HL-60 (cell line): ENCODE measurements at regions not wholly inside any gene's neighbourhood (a gene's known extent, or its start where the extent isn't known, plus 50 kb on each side); places are given as distances from the start of the nearest gene placed in this dataset.

Source experiments
- GABPA ChIP-seq: IDR thresholded peaks from 2 replicates; pipeline ENCODE4 v1.6.1; 2012; ENCODE audit warnings: low read depth
- POLR2AphosphoS5 ChIP-seq: IDR thresholded peaks from 2 replicates; pipeline ENCODE4 v1.6.1; 2012; ENCODE audit warnings: low read depth
- SPI1 ChIP-seq: IDR thresholded peaks from 2 replicates; pipeline ENCODE4 v1.6.1; 2012; ENCODE audit warnings: low read depth, mild to moderate bottlenecking, borderline replicate concordance
- TF ChIP-seq, protein P1 (sequence below): IDR thresholded peaks from one replicate; pipeline ENCODE4 v1.5.1; 2011; ENCODE audit warnings: low read length, control low read depth, inconsistent platforms; ENCODE audit not compliant: insufficient read depth
- TF ChIP-seq, protein P2 (sequence below): IDR thresholded peaks from 2 replicates; pipeline ENCODE4 v1.6.1; 2012; ENCODE audit warnings: low read depth; ENCODE audit not compliant: insufficient replicate concordance

DNA sequence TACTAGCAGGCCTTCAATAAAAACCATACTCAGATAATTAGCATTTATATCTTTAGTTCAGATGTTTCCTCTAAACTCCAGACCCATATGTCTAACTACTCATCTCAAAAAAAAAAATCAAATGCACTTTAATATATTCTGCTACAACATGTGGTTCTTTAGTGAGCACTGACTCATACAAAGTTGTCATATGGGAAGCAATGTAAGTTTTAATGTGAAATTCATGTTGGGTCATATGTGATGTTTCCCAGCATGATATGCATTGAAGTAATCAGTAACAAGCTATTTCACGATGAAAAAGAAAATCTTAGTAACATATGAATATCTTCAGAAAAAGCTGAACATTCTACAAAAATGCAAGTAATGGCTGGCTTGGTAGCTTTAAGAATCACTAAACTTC, 859.7 kb upstream of the ADGRB3 start:
- TF ChIP-seq, protein P1, sequence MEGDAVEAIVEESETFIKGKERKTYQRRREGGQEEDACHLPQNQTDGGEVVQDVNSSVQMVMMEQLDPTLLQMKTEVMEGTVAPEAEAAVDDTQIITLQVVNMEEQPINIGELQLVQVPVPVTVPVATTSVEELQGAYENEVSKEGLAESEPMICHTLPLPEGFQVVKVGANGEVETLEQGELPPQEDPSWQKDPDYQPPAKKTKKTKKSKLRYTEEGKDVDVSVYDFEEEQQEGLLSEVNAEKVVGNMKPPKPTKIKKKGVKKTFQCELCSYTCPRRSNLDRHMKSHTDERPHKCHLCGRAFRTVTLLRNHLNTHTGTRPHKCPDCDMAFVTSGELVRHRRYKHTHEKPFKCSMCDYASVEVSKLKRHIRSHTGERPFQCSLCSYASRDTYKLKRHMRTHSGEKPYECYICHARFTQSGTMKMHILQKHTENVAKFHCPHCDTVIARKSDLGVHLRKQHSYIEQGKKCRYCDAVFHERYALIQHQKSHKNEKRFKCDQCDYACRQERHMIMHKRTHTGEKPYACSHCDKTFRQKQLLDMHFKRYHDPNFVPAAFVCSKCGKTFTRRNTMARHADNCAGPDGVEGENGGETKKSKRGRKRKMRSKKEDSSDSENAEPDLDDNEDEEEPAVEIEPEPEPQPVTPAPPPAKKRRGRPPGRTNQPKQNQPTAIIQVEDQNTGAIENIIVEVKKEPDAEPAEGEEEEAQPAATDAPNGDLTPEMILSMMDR, result no peak
- TF ChIP-seq POLR2AphosphoS5, result no peak
- no peak for TF ChIP-seq SPI1
- no peak for TF ChIP-seq GABPA
- TF ChIP-seq, protein P2, sequence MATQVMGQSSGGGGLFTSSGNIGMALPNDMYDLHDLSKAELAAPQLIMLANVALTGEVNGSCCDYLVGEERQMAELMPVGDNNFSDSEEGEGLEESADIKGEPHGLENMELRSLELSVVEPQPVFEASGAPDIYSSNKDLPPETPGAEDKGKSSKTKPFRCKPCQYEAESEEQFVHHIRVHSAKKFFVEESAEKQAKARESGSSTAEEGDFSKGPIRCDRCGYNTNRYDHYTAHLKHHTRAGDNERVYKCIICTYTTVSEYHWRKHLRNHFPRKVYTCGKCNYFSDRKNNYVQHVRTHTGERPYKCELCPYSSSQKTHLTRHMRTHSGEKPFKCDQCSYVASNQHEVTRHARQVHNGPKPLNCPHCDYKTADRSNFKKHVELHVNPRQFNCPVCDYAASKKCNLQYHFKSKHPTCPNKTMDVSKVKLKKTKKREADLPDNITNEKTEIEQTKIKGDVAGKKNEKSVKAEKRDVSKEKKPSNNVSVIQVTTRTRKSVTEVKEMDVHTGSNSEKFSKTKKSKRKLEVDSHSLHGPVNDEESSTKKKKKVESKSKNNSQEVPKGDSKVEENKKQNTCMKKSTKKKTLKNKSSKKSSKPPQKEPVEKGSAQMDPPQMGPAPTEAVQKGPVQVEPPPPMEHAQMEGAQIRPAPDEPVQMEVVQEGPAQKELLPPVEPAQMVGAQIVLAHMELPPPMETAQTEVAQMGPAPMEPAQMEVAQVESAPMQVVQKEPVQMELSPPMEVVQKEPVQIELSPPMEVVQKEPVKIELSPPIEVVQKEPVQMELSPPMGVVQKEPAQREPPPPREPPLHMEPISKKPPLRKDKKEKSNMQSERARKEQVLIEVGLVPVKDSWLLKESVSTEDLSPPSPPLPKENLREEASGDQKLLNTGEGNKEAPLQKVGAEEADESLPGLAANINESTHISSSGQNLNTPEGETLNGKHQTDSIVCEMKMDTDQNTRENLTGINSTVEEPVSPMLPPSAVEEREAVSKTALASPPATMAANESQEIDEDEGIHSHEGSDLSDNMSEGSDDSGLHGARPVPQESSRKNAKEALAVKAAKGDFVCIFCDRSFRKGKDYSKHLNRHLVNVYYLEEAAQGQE, result no peak
